Large intestine (tissue), 3 donors: ENCODE measurements at regions not wholly inside any gene's neighbourhood (a gene's known extent, or its start where the extent isn't known, plus 50 kb on each side); places are given as distances from the start of the nearest gene placed in this dataset.

ENCODE experiments used
- DNase-seq, 2 donors: peaks; one replicate each; pipeline versions ENCODE4 v3.0.0 to v3.0.0-alpha.2; 2013
- H3K27ac ChIP-seq: one replicate; pipeline ENCODE4 v1.5.1; 2013; ENCODE audit warnings: low read length
- H3K27me3 ChIP-seq: 2 replicates; pipeline ENCODE4 v1.6.1; 2013; ENCODE audit warnings: low read length; ENCODE audit not compliant: control insufficient read depth, insufficient read depth
- H3K36me3 ChIP-seq: 2 replicates; pipeline ENCODE4 v1.6.1; 2013; ENCODE audit warnings: low read length; ENCODE audit not compliant: control insufficient read depth, insufficient read depth
- H3K4me1 ChIP-seq: one replicate; pipeline ENCODE4 v1.6.1; 2013; ENCODE audit warnings: low read length; ENCODE audit not compliant: control insufficient read depth, insufficient read depth
- H3K4me3 ChIP-seq: one replicate; pipeline ENCODE4 v1.5.1; 2013; ENCODE audit warnings: low read length
- H3K9me3 ChIP-seq: one replicate; pipeline ENCODE4 v1.6.1; 2013; ENCODE audit warnings: mild to moderate bottlenecking, low read depth, low read length, moderate library complexity; ENCODE audit not compliant: control insufficient read depth
- WGBS: methylation state at CpG from one replicate; pipeline ENCODE4 v1.1.5; 2013; ENCODE audit warnings: low lambda C conversion rate; ENCODE audit not compliant: insufficient coverage; 5-methylcytosine and 5-hydroxymethylcytosine counted together

DNA sequence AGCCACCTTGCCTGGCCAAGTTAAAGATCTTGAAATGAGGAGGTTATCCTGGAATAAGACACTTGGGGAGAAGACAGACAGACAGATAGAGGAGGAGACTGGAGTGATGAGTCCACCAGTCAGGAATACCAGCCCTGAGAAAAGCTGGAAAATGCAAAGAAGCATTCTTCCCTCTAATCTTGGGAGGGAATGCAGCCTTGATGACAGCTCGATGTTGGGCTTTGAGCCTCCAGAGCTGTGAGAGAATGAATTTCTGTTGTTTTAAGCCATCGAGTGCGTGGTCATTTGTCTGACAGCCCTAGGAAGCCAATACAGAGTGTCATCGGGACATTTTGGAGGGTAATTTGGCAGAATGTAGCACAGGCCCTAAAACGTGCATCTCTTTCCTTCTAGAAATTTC lies 199.1 kb upstream of the IER5L start:
- Histone ChIP-seq H3K27ac (no peak overlapping the region), H3K4me1 (peaks cover 2% of the 10 kb centered on the region), H3K4me3 (no peak overlapping the region), H3K36me3 (no peaks in the 10 kb centered on the region), H3K27me3 (no peaks in the 10 kb centered on the region), H3K9me3 (no peaks in the 10 kb centered on the region)
- DNase-seq = no peak
- WGBS = no CpG with 5 or more reads among the region's 5 CpGs

DNA sequence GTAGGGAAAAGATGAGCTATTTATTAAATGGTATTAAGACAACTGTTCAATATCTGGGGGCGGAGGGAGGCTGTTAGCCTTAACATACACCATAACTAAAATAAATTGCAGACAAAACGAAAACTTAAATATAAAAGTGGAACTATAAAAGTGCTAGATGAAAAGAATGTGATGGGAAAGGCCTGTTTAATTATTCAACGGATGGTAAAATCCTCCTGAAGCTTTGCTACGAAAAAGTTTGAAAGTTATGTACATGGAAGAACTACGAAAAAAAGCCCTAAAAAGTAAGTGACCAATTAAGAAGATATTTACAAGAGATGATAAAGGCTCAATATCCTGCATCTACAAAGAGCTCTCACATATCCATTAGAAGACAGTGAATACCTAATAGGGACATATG lies 197.8 kb upstream of the IER5L start:
- WGBS = 88% methylated on average over 4 of the region's 5 CpGs
- H3K9me3 ChIP-seq = no peaks in the 10 kb centered on the region
- no peaks in the 10 kb centered on the region for H3K4me1 ChIP-seq
- H3K27ac ChIP-seq = no peak overlapping the region
- H3K27me3 ChIP-seq = no peaks in the 10 kb centered on the region
- no peaks in the 10 kb centered on the region for H3K36me3 ChIP-seq
- H3K4me3 ChIP-seq = no peak overlapping the region
- DNase-seq = no peak

DNA sequence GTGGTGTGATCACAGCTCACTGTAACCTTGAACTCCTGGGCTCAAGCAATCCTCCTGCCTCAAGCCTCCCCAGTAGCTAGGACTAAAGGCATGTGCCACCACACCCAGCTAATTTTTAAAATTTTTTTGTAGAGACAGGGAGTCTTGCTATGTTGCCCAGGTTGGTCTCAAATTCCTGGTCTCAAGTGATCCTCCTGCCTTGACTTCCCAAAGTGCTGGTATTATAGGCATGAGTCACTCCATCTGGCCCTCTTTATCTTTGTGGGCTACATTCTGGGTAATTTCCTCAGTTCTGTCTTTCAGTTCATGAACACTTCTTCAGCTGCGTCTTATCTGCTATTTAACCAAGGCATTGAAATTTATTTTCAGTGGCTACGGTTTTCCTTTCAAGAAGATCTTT lies 196.6 kb upstream of the IER5L start:
- H3K27ac ChIP-seq = no peak overlapping the region
- no peaks in the 10 kb centered on the region for H3K9me3 ChIP-seq
- 100% methylated on average over 2 of the region's 2 CpGs for WGBS
- DNase-seq = no peak
- no peaks in the 10 kb centered on the region for H3K27me3 ChIP-seq
- H3K36me3 ChIP-seq = no peaks in the 10 kb centered on the region
- H3K4me1 ChIP-seq = no peaks in the 10 kb centered on the region
- H3K4me3 ChIP-seq = no peak overlapping the region

DNA sequence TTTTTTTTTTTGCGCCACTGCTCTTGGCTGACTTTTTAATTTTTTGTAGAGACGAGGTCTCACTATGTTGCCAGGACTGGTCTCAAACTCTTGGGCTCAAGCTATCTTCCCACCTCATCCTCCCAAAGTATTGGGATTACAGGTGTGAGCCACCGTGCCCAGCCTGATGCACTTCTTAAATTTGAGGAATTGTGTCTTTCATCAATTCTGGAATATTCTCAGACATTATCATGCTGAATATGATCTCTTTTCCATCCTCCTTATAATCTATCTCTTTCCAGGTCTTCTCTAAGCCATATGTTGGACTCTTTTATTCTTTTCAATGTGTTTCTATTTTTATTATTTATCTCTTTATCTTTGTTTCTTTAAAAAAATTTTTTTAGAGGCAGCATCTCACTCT lies 196.2 kb upstream of the IER5L start:
- H3K27ac ChIP-seq = no peak overlapping the region
- H3K9me3 ChIP-seq = no peaks in the 10 kb centered on the region
- H3K4me3 ChIP-seq = no peak overlapping the region
- H3K27me3 ChIP-seq = no peaks in the 10 kb centered on the region
- H3K36me3 ChIP-seq = no peaks in the 10 kb centered on the region
- WGBS = no CpG with 5 or more reads among the region's 3 CpGs
- H3K4me1 ChIP-seq = no peaks in the 10 kb centered on the region
- no peak for DNase-seq

DNA sequence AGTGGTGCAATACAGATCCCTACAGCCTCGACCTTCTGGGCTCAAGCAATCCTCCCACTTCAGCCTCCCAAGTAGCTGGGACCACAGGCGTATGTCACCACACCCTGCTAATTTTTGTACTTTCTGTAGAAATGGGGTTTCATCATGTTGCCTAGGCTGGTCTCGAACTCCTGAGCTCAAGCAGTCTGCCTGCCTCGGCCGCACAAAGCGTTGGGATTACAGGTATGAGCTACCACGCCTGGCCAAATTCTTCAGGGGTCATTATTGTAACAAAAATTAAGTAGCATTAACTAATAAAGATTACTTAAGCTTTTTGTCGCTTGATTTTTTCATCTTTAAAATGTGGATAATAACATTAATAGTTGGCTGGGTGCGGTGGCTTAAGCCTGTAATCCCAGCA lies 195.3 kb upstream of the IER5L start:
- H3K27me3 ChIP-seq = no peaks in the 10 kb centered on the region
- H3K9me3 ChIP-seq = no peaks in the 10 kb centered on the region
- no peak overlapping the region for H3K27ac ChIP-seq
- WGBS = no CpG with 5 or more reads among the region's 9 CpGs
- no peak overlapping the region for H3K4me3 ChIP-seq
- no peak for DNase-seq
- H3K4me1 ChIP-seq = no peaks in the 10 kb centered on the region
- no peaks in the 10 kb centered on the region for H3K36me3 ChIP-seq

DNA sequence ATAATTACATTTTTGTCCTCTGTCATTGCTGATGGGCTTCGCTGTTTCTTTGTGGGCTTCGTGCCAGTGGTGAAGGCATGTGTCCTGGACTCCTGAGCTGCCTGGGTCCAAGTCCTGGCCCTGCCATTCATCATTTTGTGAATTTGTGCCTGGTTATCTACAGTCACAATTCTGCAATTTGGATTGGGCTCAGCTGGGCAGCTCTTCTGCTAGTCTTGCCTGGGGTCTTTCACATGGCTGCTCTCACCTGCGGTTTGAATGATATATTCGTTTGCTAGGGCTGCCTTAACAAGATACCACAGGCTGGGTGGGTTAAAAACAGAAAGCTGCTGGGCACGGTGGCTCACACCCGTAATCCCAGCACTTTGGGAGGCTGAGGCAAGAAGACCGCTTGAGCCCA lies 192.7 kb upstream of the IER5L start:
- no peak overlapping the region for H3K27ac ChIP-seq
- WGBS = no CpG with 5 or more reads among the region's 7 CpGs
- no peaks in the 10 kb centered on the region for H3K36me3 ChIP-seq
- H3K4me1 ChIP-seq = no peaks in the 10 kb centered on the region
- no peak overlapping the region for H3K4me3 ChIP-seq
- H3K27me3 ChIP-seq = no peaks in the 10 kb centered on the region
- H3K9me3 ChIP-seq = no peaks in the 10 kb centered on the region
- no peak for DNase-seq

DNA sequence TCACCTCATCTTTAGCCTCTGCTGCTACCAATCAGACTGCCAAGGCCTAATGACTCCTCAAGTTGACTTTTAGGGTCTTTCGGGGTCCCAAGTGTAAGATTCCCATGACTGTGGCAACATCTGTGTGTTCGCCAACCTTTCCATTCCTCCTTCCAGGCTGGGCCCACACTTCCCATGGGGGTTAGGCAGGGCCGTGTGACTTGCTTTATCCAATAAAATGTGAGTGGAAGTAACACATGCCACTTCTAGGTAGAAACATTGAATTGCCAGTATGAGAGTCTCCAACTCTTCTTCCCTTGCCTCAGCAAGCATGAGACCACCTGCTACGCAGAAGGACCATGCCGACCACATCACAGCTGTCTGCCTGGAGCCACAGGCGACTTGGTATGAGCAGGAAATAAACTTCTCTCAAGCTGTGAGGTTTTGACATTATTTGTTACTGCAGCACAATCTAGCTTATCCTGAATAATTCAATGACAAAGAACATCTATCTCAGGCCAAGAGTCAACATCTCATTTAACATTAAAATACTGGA lies 190.4 kb upstream of the IER5L start:
- H3K27me3 ChIP-seq = no peaks in the 10 kb centered on the region
- WGBS = no CpG with 5 or more reads among the region's 6 CpGs
- H3K9me3 ChIP-seq = no peaks in the 10 kb centered on the region
- no peaks in the 10 kb centered on the region for H3K36me3 ChIP-seq
- DNase-seq = no peak
- no peak overlapping the region for H3K4me3 ChIP-seq
- H3K27ac ChIP-seq = no peak overlapping the region
- no peaks in the 10 kb centered on the region for H3K4me1 ChIP-seq

DNA sequence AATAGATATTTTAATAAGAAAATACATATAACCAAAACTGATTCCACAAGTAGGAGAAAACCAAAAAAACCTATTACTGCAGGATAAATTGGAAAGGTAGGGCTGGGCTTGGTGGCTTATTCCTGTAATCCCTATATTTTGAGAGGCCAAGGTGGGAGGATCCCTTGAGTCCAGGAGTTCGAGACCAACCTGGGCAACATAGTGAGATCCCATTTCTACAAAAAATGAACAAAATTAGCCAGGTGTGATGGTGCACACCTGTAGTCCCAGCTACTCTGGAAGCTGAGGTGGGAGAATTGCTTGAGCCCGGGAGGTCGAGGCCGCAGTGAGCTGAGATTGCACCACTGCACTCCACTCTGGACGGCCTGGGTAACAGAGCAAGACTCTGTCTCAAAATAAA lies 189.2 kb upstream of the IER5L start:
- no peaks in the 10 kb centered on the region for H3K36me3 ChIP-seq
- H3K9me3 ChIP-seq = no peaks in the 10 kb centered on the region
- no peak overlapping the region for H3K4me3 ChIP-seq
- H3K27ac ChIP-seq = no peak overlapping the region
- no peaks in the 10 kb centered on the region for H3K4me1 ChIP-seq
- 93% methylated on average over 3 of the region's 5 CpGs for WGBS
- DNase-seq = no peak
- H3K27me3 ChIP-seq = no peaks in the 10 kb centered on the region

DNA sequence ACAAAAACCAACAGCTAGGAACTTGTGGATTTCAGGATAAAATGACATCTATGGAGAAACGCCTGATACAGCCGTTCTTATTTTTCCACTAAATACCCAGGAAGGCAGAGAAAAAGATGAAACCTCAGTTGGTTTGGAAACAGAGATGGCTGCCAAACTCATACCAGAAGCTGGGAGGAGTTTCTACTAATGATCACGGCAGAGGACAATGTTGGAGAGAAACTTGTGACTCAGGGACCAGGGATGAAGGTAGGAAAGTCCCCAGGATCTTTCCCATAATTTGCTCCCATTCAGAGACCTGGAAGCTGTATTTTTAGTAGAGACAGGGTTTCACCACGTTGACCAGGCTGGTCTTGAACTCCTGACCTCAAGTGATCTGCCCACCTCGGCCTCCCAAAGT lies 187.1 kb upstream of the IER5L start:
- Histone ChIP-seq H3K4me1 (no peaks in the 10 kb centered on the region), H3K27me3 (no peaks in the 10 kb centered on the region), H3K4me3 (no peak overlapping the region), H3K9me3 (no peaks in the 10 kb centered on the region), H3K27ac (no peak overlapping the region), H3K36me3 (no peaks in the 10 kb centered on the region)
- 100% methylated on average over 1 of the region's 5 CpGs for WGBS
- DNase-seq = no peak

DNA sequence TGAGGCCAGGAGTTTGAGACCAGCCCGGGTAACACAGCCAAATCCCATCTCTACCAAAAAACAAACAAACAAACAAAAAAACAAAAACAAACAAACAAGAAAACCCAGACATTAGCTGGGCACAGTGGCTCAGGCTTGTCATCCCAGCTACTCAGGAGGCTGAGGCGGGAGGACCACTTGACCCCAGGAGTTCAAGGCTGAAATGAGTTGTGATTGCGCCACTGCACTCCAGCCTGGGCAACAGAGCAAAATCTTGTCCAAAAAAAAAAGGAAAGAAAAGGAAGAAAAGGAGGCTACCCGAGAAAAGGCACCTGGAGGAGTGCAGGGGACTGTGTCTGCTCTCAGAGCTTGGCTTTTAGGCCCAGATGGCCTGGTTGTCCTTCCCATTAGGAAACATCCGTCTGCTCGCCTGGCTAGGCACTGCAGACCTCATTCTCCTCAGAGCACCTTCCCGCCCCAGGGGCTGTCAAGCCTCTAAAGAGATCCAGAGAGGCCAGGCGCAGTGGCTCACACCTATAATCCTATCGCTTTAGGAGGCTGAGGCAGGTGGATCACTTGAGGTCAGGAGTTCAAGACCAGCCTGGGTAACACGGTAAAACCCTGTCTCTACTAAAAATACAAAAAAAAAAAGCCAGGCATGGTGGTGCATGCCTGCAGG lies 185.3 kb upstream of the IER5L start:
- H3K4me1 ChIP-seq = no peaks in the 10 kb centered on the region
- H3K36me3 ChIP-seq = no peaks in the 10 kb centered on the region
- WGBS = no CpG with 5 or more reads among the region's 10 CpGs
- H3K9me3 ChIP-seq = no peaks in the 10 kb centered on the region
- no peak overlapping the region for H3K27ac ChIP-seq
- DNase-seq = no peak
- H3K27me3 ChIP-seq = no peaks in the 10 kb centered on the region
- H3K4me3 ChIP-seq = no peak overlapping the region

DNA sequence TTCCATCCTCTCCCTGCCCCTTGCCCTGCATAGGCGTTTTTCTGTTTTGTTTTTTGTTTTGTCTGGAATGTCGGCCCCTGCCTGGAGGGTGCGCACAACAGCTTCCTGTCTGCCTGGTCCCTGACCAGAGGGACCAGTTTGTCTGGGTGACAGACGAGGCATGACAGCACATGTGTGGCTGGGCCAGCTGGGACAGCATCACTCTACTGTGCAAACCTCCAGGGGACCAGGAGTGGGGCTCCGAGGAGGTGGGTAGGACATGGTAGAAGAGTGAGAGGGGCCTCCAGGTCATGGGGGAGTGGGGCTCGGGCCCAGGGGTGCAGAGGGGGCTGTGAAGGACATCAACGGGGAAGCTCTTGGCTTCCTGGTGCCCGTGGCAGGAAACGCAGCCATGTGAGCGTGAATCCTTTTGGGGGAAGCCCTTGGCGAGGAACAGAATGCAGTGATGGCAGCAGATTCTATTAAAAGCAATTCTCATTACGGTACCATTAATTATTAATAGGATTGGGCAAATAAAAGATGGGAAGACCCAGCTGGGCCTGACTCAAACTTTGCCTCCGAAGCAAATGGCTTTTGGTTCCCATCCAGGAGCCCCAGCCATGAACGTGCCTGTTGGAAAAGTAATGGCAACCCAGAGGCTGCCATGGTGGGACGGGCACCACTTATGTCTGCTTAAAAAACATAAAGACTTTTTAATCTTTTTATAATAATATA lies 184.4 kb upstream of the IER5L start:
- Histone ChIP-seq H3K9me3 (no peaks in the 10 kb centered on the region), H3K4me3 (no peak overlapping the region), H3K27me3 (no peaks in the 10 kb centered on the region), H3K36me3 (no peaks in the 10 kb centered on the region), H3K4me1 (no peaks in the 10 kb centered on the region), H3K27ac (no peak overlapping the region)
- no peak for DNase-seq
- 100% methylated on average over 2 of the region's 15 CpGs for WGBS
